Mesendoderm (in vitro differentiated cells): ENCODE measurements at regions not wholly inside any gene's neighbourhood (a gene's known extent, or its start where the extent isn't known, plus 50 kb on each side); places are given as distances from the start of the nearest gene placed in this dataset.
"Not testable (repeated sequence)": the region's sequence is repeated elsewhere in the genome, so short reads cannot be mapped to it uniquely, and the experiment has no call there.

ENCODE experiments used
- DNase-seq: peaks from one replicate; pipeline ENCODE4 v3.0.0; 2013
- H2AK5ac ChIP-seq: 2 replicates; pipeline ENCODE4 v1.6.1; 2013; ENCODE audit warnings: low read length, inconsistent platforms
- H2BK120ac ChIP-seq: 2 replicates; pipeline ENCODE4 v1.6.1; 2013; ENCODE audit warnings: low read depth, mild to moderate bottlenecking, low read length, moderate library complexity, mixed read lengths
- H2BK15ac ChIP-seq: replicated peaks from 2 replicates; pipeline ENCODE4 v1.6.1; 2013; ENCODE audit warnings: low read depth, mild to moderate bottlenecking, moderate library complexity
- H2BK5ac ChIP-seq: 2 replicates; pipeline ENCODE4 v1.6.1; 2013; ENCODE audit warnings: low read length, inconsistent platforms
- H3K18ac ChIP-seq: 2 replicates; pipeline ENCODE4 v1.6.1; 2013; ENCODE audit warnings: mild to moderate bottlenecking, low read length, mixed read lengths
- H3K23ac ChIP-seq: one replicate; pipeline ENCODE4 v1.6.1; 2013; ENCODE audit warnings: low read length
- H3K27ac ChIP-seq: 2 replicates; pipeline ENCODE4 v1.5.1; 2013; ENCODE audit warnings: low read depth, mild to moderate bottlenecking, inconsistent platforms, low read length, moderate library complexity
- H3K27me3 ChIP-seq: 2 replicates; pipeline ENCODE4 v1.6.1; 2013; ENCODE audit warnings: low read length, control low read depth, mild to moderate bottlenecking, inconsistent platforms; ENCODE audit not compliant: insufficient read depth, poor library complexity
- H3K36me3 ChIP-seq: 2 replicates; pipeline ENCODE4 v1.6.1; 2013; ENCODE audit warnings: low read length, inconsistent platforms; ENCODE audit not compliant: control insufficient read depth, insufficient read depth
- H3K4ac ChIP-seq: one replicate; pipeline ENCODE4 v1.6.1; 2013; ENCODE audit warnings: low read depth, mild to moderate bottlenecking, low read length, moderate library complexity
- H3K4me1 ChIP-seq: 2 replicates; pipeline ENCODE4 v1.6.1; 2013; ENCODE audit warnings: low read depth, low read length, inconsistent platforms; ENCODE audit not compliant: control insufficient read depth
- H3K4me2 ChIP-seq: 2 replicates; pipeline ENCODE4 v1.6.1; 2013; ENCODE audit warnings: low read length
- H3K4me3 ChIP-seq: 2 replicates; pipeline ENCODE4 v1.5.1; 2013; ENCODE audit warnings: mild to moderate bottlenecking, low read length
- H3K56ac ChIP-seq: one replicate; pipeline ENCODE4 v1.6.1; 2013; ENCODE audit warnings: low read length
- H3K79me1 ChIP-seq: 2 replicates; pipeline ENCODE4 v1.6.1; 2013; ENCODE audit warnings: low read length, inconsistent platforms
- H3K79me2 ChIP-seq: 2 replicates; pipeline ENCODE4 v1.6.1; 2013; ENCODE audit warnings: mild to moderate bottlenecking, low read length; ENCODE audit not compliant: control insufficient read depth, insufficient read depth
- H3K9ac ChIP-seq: 2 replicates; pipeline ENCODE4 v1.6.1; 2013; ENCODE audit warnings: low read length, inconsistent platforms
- H4K5ac ChIP-seq: one replicate; pipeline ENCODE4 v1.6.1; 2013; ENCODE audit warnings: low read length
- H4K8ac ChIP-seq: one replicate; pipeline ENCODE4 v1.6.1; 2013; ENCODE audit warnings: low read depth, mild to moderate bottlenecking, control low read depth, low read length, moderate library complexity
- WGBS: extraction: QIAGEN DNeasy Blood & Tissue Kit; methylation state at CpG from one replicate; pipeline ENCODE4 v1.1.7; 2013; ENCODE audit warnings: low lambda C conversion rate, missing lambda C conversion rate; ENCODE audit not compliant: insufficient coverage; ENCODE audit errors: extremely low coverage; 5-methylcytosine and 5-hydroxymethylcytosine counted together

DNA sequence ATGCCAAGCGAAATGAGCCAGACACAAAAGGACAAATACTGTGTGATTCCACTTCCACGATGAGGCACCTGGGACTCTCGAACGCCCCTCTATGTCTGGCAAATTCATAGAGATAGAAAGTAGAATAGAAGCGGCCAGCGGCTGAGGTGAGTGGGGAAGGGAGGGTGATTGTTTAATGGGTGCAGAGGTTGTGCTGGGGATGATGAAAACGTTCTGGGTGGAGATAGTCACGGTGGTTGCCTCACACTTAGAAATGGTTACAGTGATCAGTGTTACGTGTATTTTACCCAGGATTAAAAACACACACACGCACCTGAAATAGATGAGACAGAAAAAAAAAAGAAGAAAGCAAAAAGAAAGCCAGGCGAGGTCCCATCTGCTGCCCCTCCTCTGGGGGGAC lies 4057.0 kb upstream of the TPTE start:
- H4K5ac ChIP-seq, H2BK120ac ChIP-seq, DNase-seq, H3K56ac ChIP-seq, H2BK5ac ChIP-seq, H3K18ac ChIP-seq, H3K27me3 ChIP-seq, H3K4me3 ChIP-seq, H2BK15ac ChIP-seq, H3K79me2 ChIP-seq, H3K27ac ChIP-seq, H3K4me1 ChIP-seq, H3K23ac ChIP-seq, H3K36me3 ChIP-seq, H3K9ac ChIP-seq, H4K8ac ChIP-seq, H3K4me2 ChIP-seq, H2AK5ac ChIP-seq, H3K79me1 ChIP-seq, H3K4ac ChIP-seq: not testable (repeated sequence)
- no CpG with 5 or more reads among the region's 11 CpGs for WGBS

DNA sequence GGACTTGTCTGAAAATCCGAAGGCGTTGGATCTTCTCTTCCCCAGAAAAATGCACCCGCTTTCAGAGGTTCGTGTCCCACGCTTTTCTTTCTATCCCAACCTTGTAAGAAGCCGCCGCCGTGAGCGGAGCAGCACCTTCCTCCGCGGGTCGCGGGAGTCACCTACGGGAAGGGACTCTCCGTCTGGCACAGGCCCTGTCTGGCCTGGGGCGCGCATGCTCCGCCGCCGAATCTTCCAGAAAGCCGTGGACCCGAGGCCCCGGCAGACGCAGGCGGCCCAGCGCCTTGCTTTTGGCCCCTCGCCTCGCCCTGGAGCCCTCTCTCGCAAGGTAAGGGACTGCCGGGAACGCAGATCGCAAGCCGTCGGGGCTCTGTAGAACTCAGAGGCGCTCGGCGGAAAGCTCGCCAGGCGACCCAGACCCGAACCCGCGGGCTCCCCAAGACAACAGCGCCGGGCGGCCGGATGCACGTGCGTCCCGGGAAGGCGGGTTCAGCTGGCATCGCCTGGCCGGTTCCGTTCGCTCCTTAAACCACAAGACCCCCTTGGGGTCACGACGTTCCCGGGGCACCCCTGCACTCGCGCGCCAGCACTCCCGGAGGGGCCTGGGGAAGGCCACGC lies 4055.2 kb upstream of the TPTE start:
- H3K23ac ChIP-seq, H2BK5ac ChIP-seq, H3K56ac ChIP-seq, H3K27ac ChIP-seq, H2BK15ac ChIP-seq, H3K79me1 ChIP-seq, H3K4me2 ChIP-seq, H3K36me3 ChIP-seq, DNase-seq, H3K18ac ChIP-seq, H3K4me3 ChIP-seq, H4K8ac ChIP-seq, H3K9ac ChIP-seq, H2AK5ac ChIP-seq, H3K4ac ChIP-seq, H2BK120ac ChIP-seq, H3K79me2 ChIP-seq, H3K4me1 ChIP-seq, H4K5ac ChIP-seq, H3K27me3 ChIP-seq: not testable (repeated sequence)
- no CpG with 5 or more reads among the region's 62 CpGs for WGBS

DNA sequence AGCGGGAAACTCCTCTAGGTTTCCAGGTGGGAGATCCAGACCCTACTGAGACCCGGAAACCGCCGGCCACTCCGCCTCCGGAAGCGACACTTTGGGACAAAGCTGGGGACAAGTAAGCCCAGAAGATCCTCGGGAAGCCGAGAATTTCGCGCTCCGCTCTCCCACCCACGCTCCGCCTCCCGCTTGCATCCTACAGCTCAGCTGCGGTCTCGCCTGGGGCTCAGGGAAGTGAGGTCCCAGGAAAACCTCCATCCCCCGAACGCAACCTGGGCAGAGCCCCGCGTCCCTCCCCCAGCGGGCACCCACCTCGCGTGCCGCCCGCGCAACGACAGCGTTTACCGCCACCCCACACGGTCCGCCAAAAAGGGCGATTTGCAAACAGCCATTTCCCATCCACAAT lies 4054.7 kb upstream of the TPTE start:
- H4K5ac ChIP-seq, H3K27me3 ChIP-seq, H3K56ac ChIP-seq, H4K8ac ChIP-seq, H2BK15ac ChIP-seq, H3K36me3 ChIP-seq, H2AK5ac ChIP-seq, H3K9ac ChIP-seq, H3K4me3 ChIP-seq, H2BK5ac ChIP-seq, H3K18ac ChIP-seq, DNase-seq, H3K23ac ChIP-seq, H2BK120ac ChIP-seq, H3K79me2 ChIP-seq, H3K27ac ChIP-seq, H3K4ac ChIP-seq, H3K4me1 ChIP-seq, H3K79me1 ChIP-seq, H3K4me2 ChIP-seq: not testable (repeated sequence)
- no CpG with 5 or more reads among the region's 33 CpGs for WGBS

DNA sequence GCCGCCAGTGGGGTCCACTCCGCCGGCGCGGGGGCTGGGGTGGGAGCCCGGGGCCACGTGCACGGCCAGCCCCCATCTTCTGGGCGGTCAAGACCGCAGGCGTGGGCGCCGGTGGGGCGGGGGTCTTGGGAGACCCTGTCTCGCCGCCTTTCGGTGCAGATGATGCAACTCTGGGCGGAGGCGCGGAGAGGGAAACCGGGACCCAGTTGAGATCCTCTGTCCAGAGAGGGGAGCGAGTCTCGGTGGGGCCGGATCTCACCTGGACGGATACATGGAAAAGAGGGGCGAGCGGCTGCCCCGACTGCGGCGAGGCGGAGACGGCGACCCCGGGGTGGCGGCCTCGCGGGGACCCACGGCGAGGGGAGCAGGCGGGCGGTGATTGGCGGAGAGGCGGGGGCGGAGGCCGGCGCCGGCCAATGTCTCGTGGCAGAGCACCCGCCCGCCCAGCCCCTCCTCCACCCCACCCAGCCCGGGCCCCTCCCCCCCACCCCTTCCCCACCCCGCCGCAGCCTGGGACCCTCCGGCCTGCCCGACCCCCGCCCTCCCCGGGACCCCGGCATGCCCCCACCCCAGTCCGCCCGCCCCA lies 4054.1 kb upstream of the TPTE start:
- not testable (repeated sequence) for H3K56ac ChIP-seq, H3K9ac ChIP-seq, H3K23ac ChIP-seq, H3K4me1 ChIP-seq, H3K4me2 ChIP-seq, H2AK5ac ChIP-seq, H3K36me3 ChIP-seq, DNase-seq, H3K79me2 ChIP-seq, H2BK5ac ChIP-seq, H3K27ac ChIP-seq, H3K79me1 ChIP-seq, H4K8ac ChIP-seq, H3K27me3 ChIP-seq, H3K4ac ChIP-seq, H3K4me3 ChIP-seq, H2BK120ac ChIP-seq, H4K5ac ChIP-seq, H3K18ac ChIP-seq, H2BK15ac ChIP-seq
- WGBS = no CpG with 5 or more reads among the region's 60 CpGs

DNA sequence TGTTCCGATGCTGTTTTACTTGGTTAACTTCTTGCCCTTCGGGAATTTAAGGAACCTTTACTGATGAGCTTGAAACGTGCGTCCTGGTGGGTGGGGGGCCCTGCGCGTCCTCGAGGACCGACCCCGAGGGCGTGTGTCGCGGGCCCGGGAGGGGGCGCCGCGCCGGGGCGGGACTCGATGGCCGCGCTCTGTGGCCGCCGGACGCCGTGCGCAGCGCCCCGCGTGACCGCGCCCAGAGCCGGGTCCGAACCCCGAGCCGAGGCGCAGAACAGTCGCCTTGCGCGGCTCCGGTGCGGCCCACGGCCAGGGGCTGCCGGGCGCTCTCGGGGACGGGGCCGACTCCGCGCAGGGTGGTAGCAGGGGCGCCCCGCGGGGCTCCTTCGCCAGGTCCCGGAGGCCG lies 4053.5 kb upstream of the TPTE start:
- H3K4me1 ChIP-seq = not testable (repeated sequence)
- WGBS = no CpG with 5 or more reads among the region's 55 CpGs

DNA sequence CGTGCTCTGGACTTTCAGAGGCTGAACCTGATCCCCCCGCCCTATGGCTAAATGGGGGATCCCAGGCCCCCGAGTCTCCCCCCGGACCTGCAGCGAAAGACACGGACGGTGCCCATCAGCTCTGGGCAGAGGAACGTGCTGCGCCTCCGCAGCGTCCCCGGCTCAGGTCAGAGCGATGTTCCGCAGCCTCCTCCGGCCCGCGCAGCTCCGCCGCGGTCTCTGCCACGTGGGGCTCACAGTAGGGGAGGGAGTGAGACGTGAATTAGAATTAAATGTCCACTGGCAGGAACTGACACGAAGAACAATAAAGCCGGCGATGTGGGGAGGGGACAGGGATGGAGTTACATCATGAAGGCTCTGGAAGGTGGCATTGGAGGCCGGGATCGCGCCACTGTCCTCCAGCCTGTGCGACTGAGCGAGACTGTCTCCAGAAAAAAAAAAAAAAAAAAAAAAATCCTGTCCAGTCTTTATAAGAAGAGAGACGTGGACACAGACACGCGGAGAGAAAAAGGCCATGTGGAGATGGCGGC lies 4053.0 kb upstream of the TPTE start:
- not testable (repeated sequence) for H3K4ac ChIP-seq, H3K4me2 ChIP-seq, H4K5ac ChIP-seq, H3K9ac ChIP-seq, H3K23ac ChIP-seq, H3K56ac ChIP-seq, H2BK120ac ChIP-seq, H3K79me1 ChIP-seq, H3K18ac ChIP-seq, H3K4me3 ChIP-seq, H3K27ac ChIP-seq, H3K36me3 ChIP-seq, H4K8ac ChIP-seq, H3K27me3 ChIP-seq, DNase-seq, H2BK15ac ChIP-seq, H3K4me1 ChIP-seq, H3K79me2 ChIP-seq, H2BK5ac ChIP-seq, H2AK5ac ChIP-seq
- WGBS = no CpG with 5 or more reads among the region's 34 CpGs

More for the DNA sequence above, 4053.5 kb upstream of the TPTE start:
- H3K27me3 ChIP-seq, H3K36me3 ChIP-seq, H3K56ac ChIP-seq, H3K4ac ChIP-seq, H3K9ac ChIP-seq, H3K23ac ChIP-seq, H3K79me1 ChIP-seq, H3K4me3 ChIP-seq, H2BK5ac ChIP-seq, H2BK15ac ChIP-seq, H2BK120ac ChIP-seq, H4K5ac ChIP-seq, H2AK5ac ChIP-seq, H4K8ac ChIP-seq, H3K4me2 ChIP-seq, H3K18ac ChIP-seq, H3K79me2 ChIP-seq, DNase-seq, H3K27ac ChIP-seq: not testable (repeated sequence)
